Activated CD4-positive, alpha-beta T cell treated with anti-CD3 and anti-CD28 coated beads, Interleukin-2, amount 50 U/mL, for 16 hours (primary cell): ENCODE measurements at regions not wholly inside any gene's neighbourhood (a gene's known extent, or its start where the extent isn't known, plus 50 kb on each side); places are given as distances from the start of the nearest gene placed in this dataset.

Experiments used
- DNase-seq: peaks from one replicate; pipeline ENCODE4 v3.0.0-alpha.2; 2020

- DNase-seq, result no peak
Observed at GRCh38 chr2:240363746-240364581, 71.5 kb upstream of the GPC1 start.

- no peak for DNase-seq
Observed at GRCh38 chr2:240364582-240364960, 70.9 kb upstream of the GPC1 start.

GRCh38 chr2:240364961-240365775 lies 70.3 kb upstream of the GPC1 start:
- no peak for DNase-seq

- no peak for DNase-seq
Observed at GRCh38 chr2:240365971-240366471, 69.4 kb upstream of the GPC1 start.

- no peak for DNase-seq
Observed at GRCh38 chr2:240366901-240367300, 68.6 kb upstream of the GPC1 start.

GRCh38 chr2:240367721-240368120 lies 67.7 kb upstream of the GPC1 start:
- no peak for DNase-seq

GRCh38 chr2:240368781-240369331 lies 66.6 kb upstream of the GPC1 start:
- no peak for DNase-seq

GRCh38 chr2:240369335-240369734 lies 66.1 kb upstream of the GPC1 start:
- DNase-seq, result no peak

GRCh38 chr2:240369801-240370585 lies 65.5 kb upstream of the GPC1 start:
- DNase-seq, result no peak

- no peak for DNase-seq
Observed at GRCh38 chr2:240371129-240372000, 64.1 kb upstream of the GPC1 start.

- no peak for DNase-seq
Observed at GRCh38 chr2:240372101-240372500, 63.4 kb upstream of the GPC1 start.

GRCh38 chr2:240373289-240373885 lies 62.1 kb upstream of the GPC1 start:
- DNase-seq, result no peak

GRCh38 chr2:240374085-240374907 lies 61.2 kb upstream of the GPC1 start:
- DNase-seq, result no peak

GRCh38 chr2:240375024-240375645 lies 60.3 kb upstream of the GPC1 start:
- no peak for DNase-seq

GRCh38 chr2:240376739-240377138 lies 58.7 kb upstream of the GPC1 start:
- no peak for DNase-seq

- DNase-seq, result no peak
Observed at GRCh38 chr2:240377366-240377765, 58.1 kb upstream of the GPC1 start.

- no peak for DNase-seq
Observed at GRCh38 chr2:240379089-240379636, 56.3 kb upstream of the GPC1 start.

GRCh38 chr2:240383099-240383758 lies 52.2 kb upstream of the GPC1 start:
- no peak for DNase-seq
